ENCODE measurements at regions not wholly inside any gene's neighbourhood (a gene's known extent, or its start where the extent isn't known, plus 50 kb on each side); places are given as distances from the start of the nearest gene placed in this dataset.

GRCh38 chr12:114995891-114996290 is 311.9 kb upstream of the TBX3 start:
- Histone ChIP-seq H3K9me3 (no peaks in the 10 kb centered on the region), H3K36me3 (no peaks in the 10 kb centered on the region), H3K27ac (no peak overlapping the region), H3K4me1 (ENCODE audit: control insufficient read depth in 1 of 2, insufficient read depth in 1 of 2, low read depth in 1 of 2, low read length in 1 of 2) (no peaks in the 10 kb centered on the region), H3K4me3 (ENCODE audit: low read depth in 1 of 2, low read length in 1 of 2) (no peak overlapping the region), H3K27me3 (no peaks in the 10 kb centered on the region)
- TF ChIP-seq CTCF (IDR thresholded peaks at IDR 0.05) = no peak

GRCh38 chr12:114993165-114993564 is 309.2 kb upstream of the TBX3 start:
- no peaks in the 10 kb centered on the region for H3K36me3 ChIP-seq
- no peak overlapping the region for H3K4me3 ChIP-seq (ENCODE audit: low read depth in 1 of 2, low read length in 1 of 2)
- H3K4me1 ChIP-seq (ENCODE audit: control insufficient read depth in 1 of 2, insufficient read depth in 1 of 2, low read depth in 1 of 2, low read length in 1 of 2) = no peaks in the 10 kb centered on the region
- no peaks in the 10 kb centered on the region for H3K9me3 ChIP-seq
- H3K27me3 ChIP-seq = no peaks in the 10 kb centered on the region
- no peak overlapping the region for H3K27ac ChIP-seq
- TF ChIP-seq CTCF (IDR thresholded peaks at IDR 0.05) = no peak

GRCh38 chr12:114992443-114992842 is 308.5 kb upstream of the TBX3 start:
- Histone ChIP-seq H3K27me3 (no peaks in the 10 kb centered on the region), H3K27ac (no peak overlapping the region), H3K9me3 (no peaks in the 10 kb centered on the region), H3K4me3 (ENCODE audit: low read depth in 1 of 2, low read length in 1 of 2) (no peak overlapping the region), H3K4me1 (ENCODE audit: control insufficient read depth in 1 of 2, insufficient read depth in 1 of 2, low read depth in 1 of 2, low read length in 1 of 2) (no peaks in the 10 kb centered on the region), H3K36me3 (no peaks in the 10 kb centered on the region)
- TF ChIP-seq CTCF (IDR thresholded peaks at IDR 0.05) = no peak

- no peak overlapping the region for H3K4me3 ChIP-seq (ENCODE audit: low read depth in 1 of 2, low read length in 1 of 2)
Measured at GRCh38 chr12:114990381-114990780, 306.4 kb upstream of the TBX3 start.

GRCh38 chr12:114986849-114987248 is 302.9 kb upstream of the TBX3 start:
- H3K9me3 ChIP-seq = no peaks in the 10 kb centered on the region
- TF ChIP-seq CTCF (IDR thresholded peaks at IDR 0.05) = no peak
- H3K4me1 ChIP-seq (ENCODE audit: control insufficient read depth in 1 of 2, insufficient read depth in 1 of 2, low read depth in 1 of 2, low read length in 1 of 2) = no peaks in the 10 kb centered on the region
- no peaks in the 10 kb centered on the region for H3K36me3 ChIP-seq
- H3K4me3 ChIP-seq (ENCODE audit: low read depth in 1 of 2, low read length in 1 of 2) = no peak overlapping the region
- H3K27ac ChIP-seq = no peak overlapping the region
- H3K27me3 ChIP-seq = no peaks in the 10 kb centered on the region

More at GRCh38 chr12:114990381-114990780, 306.4 kb upstream of the TBX3 start:
- Histone ChIP-seq H3K36me3 (no peaks in the 10 kb centered on the region), H3K27me3 (no peaks in the 10 kb centered on the region), H3K27ac (no peak overlapping the region), H3K4me1 (ENCODE audit: control insufficient read depth in 1 of 2, insufficient read depth in 1 of 2, low read depth in 1 of 2, low read length in 1 of 2) (no peaks in the 10 kb centered on the region), H3K9me3 (no peaks in the 10 kb centered on the region)
- TF ChIP-seq CTCF (IDR thresholded peaks at IDR 0.05) = no peak

GRCh38 chr12:114986178-114986714 is 302.3 kb upstream of the TBX3 start:
- no peak overlapping the region for H3K27ac ChIP-seq
- no peaks in the 10 kb centered on the region for H3K4me1 ChIP-seq (ENCODE audit: control insufficient read depth in 1 of 2, insufficient read depth in 1 of 2, low read depth in 1 of 2, low read length in 1 of 2)
- TF ChIP-seq CTCF (IDR thresholded peaks at IDR 0.05) = no peak
- H3K27me3 ChIP-seq = no peaks in the 10 kb centered on the region
- no peaks in the 10 kb centered on the region for H3K36me3 ChIP-seq
- no peaks in the 10 kb centered on the region for H3K9me3 ChIP-seq
- no peak overlapping the region for H3K4me3 ChIP-seq (ENCODE audit: low read depth in 1 of 2, low read length in 1 of 2)
